CD4-positive, alpha-beta T cell treated with Interleukin-15 for 1 hour (primary cell): ENCODE measurements at regions not wholly inside any gene's neighbourhood (a gene's known extent, or its start where the extent isn't known, plus 50 kb on each side); places are given as distances from the start of the nearest gene placed in this dataset.
"Not testable (repeated sequence)": the region's sequence is repeated elsewhere in the genome, so short reads cannot be mapped to it uniquely, and the experiment has no call there.

Source experiments
- DNase-seq: peaks from one replicate; pipeline ENCODE4 v3.0.0-alpha.2; 2020

DNA sequence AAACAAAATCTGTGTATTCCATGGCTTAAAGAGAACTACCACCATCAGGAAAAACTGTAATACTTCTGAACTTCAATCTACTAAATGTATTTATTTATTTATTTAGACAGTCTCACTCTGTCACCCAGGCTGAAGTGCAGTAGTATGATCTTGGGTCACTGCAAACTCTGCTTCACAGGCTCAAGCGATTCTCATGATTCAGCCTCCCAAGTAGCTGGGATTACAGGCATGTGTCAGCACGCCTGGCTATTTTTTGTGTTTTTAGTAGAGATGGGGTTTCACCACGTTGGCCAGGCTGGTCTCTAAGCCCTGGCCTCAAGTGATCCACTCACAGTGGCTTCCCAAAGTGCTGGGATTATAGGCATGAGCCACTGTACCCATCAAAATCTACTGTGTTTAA, 202.3 kb upstream of the POU1F1 start:
- DNase-seq, result no peak

DNA sequence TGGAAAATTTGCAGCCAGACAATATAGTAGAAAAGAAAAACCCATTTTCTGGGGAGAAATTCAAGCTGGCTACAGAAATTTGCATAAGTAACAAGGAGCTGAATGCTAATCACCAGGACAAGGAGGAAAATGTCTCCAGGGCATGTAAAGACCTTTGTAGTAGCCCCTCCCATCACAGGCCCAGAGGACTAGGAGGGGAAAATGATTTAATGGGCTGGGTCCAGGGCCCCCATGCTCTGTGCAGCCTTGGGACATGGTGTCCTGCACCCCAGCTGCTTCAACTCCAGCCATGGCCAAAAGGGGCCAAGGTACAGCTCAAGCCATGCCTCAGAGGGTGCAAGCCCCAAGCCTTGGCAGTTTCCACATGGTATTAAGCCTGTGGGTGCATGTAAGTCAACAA, 197.6 kb upstream of the POU1F1 start:
- no peak for DNase-seq

DNA sequence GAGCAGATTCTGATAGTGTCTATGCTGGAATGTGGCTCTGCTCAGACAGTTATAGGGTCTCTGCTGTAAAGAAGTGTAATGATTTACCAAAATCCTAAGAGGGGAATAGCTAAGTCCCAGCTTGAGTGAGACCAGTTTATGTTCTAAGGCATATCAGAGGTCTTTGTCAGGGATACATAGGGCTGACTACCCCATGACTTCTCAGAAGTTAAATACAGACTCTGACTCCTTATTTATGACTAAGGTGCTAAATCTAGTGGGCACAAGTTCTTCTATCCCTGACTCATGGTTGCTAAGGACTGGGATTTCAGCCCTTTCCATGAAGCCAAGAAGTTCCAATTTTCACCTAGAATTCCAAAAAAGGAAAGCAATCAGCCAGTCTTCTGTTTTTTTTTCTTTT, 192.6 kb upstream of the POU1F1 start:
- DNase-seq, result no peak

DNA sequence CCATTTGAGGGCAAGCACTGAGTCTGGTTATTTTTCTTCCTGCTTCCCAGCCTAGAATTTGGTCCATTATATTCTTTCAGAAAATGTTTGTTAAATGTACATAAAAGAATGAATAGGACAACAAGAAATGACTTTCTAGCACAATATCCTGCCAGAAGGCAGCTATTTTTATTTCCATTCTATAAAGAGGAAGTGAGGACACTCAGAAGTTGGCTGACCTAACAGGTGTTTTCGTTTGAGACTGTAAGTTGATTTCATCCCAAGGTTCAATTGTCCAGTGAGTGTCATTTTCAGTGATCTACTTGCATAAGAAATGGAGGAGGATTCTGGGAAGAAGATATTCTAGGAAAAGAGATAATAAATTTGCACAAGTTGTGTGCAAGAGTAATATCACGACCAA, 191.9 kb upstream of the POU1F1 start:
- DNase-seq, result no peak

DNA sequence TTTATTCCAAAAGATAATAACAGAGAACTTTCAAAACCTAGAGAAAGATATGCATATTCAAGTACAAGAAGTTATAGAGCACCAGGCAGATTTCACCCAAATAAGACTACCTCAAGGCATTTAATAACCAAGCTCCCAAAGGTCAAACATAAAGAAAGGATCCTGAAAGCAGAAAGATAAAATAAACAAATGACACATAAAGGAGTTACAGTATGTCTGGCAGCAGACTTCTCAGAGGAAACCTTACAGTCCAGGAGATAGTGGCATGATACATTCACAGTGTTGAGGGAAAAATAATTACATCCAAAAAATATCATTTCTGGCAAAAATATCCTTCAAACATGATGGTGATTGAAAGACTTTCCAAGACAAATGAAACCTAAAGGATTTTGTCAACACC, 185.8 kb upstream of the POU1F1 start:
- DNase-seq, result no peak

DNA sequence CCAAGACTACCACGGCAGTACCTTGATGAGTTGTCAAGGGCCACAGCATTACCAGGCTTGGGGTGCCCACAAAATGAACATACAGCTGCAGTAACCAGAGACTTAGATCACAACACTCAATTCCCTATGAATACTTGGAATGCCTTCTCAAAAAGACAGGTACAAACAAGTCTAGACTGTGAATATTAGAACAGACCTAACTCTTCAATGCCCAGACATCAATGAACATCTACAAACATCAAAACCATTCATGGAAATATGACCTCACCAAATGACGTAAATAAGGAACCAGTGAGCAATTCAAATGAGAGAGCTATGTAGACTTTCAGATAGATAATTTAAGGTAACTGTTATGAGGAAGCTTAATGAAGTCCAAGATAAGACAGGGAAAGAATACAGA, 185.1 kb upstream of the POU1F1 start:
- DNase-seq, result no peak

DNA sequence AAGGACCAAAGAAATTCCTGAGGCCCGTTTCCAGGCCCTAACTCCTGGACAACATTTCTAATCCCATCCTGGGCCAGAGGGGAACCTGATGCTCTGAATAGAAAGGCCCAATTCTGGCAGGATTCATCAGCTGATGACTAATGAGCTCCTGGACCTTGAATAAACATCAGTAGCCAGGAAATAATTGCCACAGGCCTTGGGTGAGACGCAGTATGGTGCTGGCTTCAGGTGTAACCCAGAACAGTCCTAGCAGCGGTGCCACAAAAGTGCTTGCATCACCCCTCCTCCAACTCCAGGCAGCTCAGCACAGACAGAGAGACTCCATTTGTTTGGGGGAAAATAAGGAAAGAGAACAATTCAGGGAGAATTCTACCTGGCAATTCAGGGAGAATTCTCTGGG, 184.7 kb upstream of the POU1F1 start:
- no peak for DNase-seq

GRCh38 chr3:87448558-87448957, 172.2 kb upstream of the POU1F1 start:
- no peak for DNase-seq

GRCh38 chr3:87446849-87447387, 170.5 kb upstream of the POU1F1 start:
- DNase-seq, result no peak

DNA sequence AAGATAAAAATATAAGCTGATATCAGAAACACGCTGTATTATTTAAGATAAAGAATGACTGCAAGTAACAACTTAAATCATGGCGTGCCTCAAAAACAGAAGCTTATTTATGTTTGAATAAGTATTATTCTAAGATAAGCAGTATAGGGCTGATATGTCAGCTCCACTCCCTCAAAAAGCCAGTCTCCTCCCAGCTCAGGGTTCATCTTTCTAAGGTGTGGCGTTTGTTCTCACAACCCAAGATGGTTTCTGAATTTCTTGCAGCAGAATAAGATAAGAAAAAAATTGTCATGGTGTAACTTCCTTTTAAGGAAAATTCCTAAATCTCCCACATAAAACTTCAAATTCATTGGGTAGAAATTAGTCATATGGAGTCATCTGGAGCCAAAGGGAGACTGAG, 166.1 kb upstream of the POU1F1 start:
- DNase-seq, result no peak

GRCh38 chr3:87437765-87438164, 161.4 kb upstream of the POU1F1 start:
- DNase-seq, result no peak

DNA sequence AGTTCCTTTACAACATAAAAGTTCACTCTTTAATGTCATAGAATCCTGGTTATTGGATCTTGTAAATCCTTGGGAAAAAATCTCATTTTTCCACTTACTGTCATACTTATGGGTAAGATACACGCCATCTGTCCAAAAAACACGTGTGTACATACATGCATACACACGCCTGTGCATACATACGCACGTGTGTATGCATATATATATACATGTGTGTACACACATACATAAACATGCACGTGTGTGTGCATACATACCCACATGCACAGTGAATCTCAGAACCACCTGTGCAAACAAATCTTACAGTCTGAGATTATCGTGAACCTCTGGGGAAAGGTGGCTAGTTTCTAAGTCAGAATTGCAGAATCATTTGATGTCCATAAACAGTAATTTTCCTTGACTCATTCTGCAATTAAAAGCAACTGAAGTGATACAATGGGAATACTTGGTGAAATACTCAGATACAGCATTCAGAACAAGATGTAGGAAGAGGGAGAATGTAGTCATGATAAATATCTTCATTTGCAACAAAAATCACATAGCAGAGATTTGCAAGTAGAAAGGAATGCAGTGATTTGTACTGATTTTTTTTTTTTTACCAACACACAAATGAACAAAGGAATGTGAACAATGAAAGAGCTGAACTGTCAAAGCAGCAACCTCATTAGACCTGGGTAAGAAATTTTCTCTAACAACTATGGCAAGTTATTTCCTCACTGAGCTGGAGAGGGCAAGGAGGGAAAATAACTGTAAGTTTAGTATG, 160.6 kb upstream of the POU1F1 start:
- no peak for DNase-seq

DNA sequence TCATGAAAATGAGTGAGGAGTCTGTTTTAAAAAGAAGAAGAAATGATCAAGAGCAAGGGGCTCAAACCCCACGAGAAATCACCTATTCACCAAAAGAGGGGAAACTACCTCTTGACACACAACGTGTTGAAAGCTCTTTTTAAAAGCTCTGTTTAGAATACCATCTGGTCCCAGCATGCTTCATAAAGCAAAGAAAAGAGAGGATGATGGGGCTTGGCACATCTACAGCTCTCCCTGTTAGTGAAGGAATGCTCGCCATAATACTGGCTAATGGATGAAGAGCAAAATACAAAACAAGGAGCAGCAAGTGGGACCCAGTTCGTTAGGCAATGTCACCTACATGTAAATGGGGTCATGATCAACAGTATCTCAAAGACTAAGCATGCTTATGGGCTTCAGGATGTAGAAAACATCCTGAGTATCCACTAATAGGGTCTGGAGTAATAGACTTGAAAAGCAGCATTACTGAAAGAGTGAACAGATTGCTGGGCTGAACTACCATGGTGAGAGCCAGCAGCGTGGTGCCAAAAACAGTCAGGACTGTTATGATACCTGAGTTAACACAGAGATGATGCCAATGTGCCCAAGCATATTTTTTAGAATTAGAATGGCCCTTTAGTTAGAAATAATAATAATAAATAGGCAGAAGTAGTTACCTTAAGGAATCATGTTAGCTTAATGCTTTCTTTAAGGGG, 159.7 kb upstream of the POU1F1 start:
- no peak for DNase-seq

DNA sequence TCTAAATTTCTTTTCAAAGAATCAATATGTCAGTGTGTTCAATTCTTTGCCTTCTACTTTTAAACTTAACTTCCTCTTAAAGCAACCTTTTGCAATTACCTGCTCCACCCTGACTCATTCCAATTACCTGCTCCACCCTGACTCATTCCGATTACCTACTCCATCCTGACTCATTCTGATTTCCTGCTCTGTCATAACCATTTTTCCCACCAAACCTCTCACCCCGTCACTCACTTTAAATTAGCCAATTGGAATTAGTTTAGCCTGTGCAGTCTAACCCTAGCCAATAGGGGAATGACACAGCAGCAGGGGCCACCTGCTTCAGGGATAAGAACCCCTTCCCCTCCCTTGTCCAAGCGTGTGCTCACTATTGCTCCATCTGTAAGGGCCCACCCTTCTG, 157.1 kb upstream of the POU1F1 start:
- DNase-seq, result not testable (repeated sequence)

DNA sequence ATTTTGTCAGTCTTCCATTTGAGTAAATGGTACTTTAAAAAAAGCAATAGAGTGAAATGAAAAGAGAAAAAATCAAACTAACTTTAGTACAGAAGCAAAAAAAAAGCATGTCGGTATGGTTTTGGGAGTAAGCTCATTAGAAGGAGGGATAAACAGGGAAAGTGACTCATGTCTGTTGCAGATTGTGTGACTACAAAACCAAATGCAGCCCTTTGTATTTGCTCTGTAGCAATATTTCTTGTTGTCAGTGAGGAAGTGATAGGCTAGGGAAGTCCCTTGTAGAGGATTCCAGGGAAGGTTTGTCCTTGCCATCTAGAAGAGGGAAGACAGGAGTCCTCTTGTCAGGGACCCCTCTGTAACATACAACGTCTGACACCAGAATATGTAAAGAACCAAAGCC, 150.5 kb upstream of the POU1F1 start:
- DNase-seq, result no peak

DNA sequence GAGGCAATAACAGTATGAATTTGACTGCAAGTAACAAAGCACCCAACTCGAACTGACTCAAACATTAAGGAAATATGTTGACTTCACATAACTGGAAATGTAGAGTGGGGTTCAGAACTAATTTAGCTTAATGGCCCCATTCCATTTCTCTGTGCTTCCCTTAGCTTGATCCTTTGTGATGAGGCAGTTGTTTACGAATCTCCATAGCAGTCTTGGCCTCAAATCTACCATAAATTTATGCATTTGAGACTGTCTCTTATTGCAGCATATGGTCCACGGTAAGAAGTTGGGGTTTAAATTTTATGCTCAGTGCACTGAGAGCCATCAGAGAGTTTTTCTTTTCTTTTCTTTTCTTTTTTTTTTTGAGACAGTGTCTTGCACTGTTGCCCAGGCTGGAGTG, 148.7 kb upstream of the POU1F1 start:
- DNase-seq, result no peak

DNA sequence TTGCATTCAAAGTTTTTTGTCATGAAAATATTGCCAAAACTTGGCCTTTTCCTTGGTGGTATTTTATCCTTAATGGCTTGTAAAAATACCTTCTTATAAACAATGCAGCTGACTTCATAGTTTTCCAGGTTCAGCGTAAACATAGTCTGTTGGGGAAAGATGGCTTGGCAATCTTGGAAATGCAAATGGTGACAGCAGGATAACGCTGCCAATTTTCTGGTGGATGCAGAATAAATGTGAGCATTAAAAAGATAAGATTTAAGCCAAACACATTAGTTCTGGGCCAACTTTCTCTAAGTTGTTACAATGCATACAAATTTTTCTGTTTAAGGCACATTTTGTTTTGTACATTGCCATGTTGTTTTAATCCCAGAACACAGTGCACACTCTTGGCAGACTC, 147.0 kb upstream of the POU1F1 start:
- no peak for DNase-seq

GRCh38 chr3:87422333-87422732, 145.9 kb upstream of the POU1F1 start:
- no peak for DNase-seq

GRCh38 chr3:87420171-87420570, 143.8 kb upstream of the POU1F1 start:
- DNase-seq, result no peak

DNA sequence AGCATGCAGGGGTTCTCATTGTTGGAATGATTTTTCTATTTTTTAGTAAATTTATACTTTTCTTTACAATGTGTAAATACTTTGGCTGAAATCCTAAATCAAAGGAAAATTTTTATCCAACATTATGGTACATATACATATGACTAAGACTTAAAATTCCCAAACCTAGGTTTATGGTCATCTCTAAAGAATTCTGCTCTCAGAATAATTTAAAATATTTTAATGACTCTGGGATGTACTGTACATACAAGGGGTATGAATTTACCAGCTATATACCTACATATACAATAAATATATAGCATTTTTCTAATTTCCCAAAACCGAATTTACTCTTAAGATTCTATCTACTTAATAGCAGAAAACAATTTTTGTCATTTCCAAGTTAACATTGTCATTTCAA, 137.9 kb upstream of the POU1F1 start:
- no peak for DNase-seq

GRCh38 chr3:87413814-87414213, 137.4 kb upstream of the POU1F1 start:
- no peak for DNase-seq

- DNase-seq, result no peak
Measured at GRCh38 chr3:87410110-87410509, 133.7 kb upstream of the POU1F1 start.

DNA sequence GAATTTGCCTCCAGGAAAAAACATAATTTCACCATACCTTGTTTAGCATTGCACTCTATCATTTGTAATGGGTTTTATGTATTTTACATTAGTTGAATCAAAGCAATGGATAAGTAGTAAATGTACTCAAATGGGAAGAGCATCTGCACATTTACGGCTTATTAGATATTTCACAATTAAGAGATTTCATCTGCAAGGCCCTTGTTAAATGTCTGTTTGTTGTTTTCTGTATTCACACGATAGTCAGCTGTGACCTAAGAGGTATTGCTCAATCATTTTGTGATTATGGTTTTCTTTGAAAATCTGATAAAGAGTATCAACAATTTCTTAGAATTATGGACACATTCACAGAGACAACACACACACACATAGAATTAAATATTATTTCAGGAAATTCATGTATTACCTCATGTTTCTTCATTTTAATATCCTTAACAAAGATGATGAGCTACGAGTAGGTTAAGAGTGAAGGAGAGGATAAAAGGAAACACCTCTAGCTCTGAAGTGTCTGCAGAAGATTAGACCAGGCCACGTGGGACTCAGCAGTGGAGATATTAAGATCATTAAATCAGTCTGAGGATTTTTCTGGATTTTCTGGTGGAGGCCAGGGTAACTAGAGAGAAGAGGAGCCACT, 121.9 kb upstream of the POU1F1 start:
- no peak for DNase-seq

DNA sequence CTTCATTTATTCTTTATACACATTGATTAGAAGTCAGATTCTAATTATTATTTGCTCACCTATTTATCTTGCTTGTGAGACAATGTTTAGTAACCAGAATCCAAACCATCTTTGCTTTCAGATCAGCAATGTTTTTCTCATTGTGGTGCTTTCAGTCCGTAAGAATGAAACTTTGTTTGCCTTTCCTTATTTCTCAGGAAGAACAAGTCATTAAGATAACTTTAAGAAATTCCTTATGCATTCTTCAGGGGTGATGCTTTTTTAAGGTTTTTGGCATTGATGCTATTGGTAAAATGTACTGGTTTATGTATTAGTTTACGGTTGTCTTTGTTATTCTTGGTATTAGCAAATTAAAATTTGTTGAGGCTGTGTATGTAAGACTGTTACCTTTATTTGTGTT, 120.8 kb upstream of the POU1F1 start:
- DNase-seq, result no peak
